GM18873 (cell line): ENCODE measurements at regions not wholly inside any gene's neighbourhood (a gene's known extent, or its start where the extent isn't known, plus 50 kb on each side); places are given as distances from the start of the nearest gene placed in this dataset.

ENCODE experiments used
- ATAC-seq: cut with Tn5 transposase; IDR thresholded peaks from one replicate; pipeline ENCODE4 v1.9.1; 2021; ENCODE audit warnings: mild to moderate bottlenecking, moderate library complexity, moderate number of reproducible peaks; ENCODE audit not compliant: unreplicated experiment, low FRiP score

DNA sequence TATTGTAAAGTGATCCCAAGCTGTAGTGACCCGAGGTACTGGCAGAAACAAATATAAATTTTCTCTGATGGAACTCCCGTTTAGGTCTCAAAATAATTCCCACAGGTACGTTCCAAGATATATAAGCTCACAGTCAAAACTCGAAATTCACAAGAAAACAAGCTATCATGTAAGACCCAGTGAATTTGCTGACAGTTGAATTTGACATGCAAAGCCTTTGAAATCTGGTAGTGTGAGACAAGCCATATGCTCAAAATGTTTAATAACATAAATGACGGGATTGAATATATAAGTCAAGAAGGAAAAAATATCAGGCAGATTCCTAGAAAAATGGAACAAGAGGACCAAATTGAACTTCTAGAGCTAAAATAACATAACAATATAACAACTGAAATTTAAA is 252.8 kb downstream of the TMA16 start:
- ATAC-seq, result no peak

GRCh38 chr4:163747886-163748285 is 253.4 kb downstream of the TMA16 start:
- ATAC-seq, result no peak

DNA sequence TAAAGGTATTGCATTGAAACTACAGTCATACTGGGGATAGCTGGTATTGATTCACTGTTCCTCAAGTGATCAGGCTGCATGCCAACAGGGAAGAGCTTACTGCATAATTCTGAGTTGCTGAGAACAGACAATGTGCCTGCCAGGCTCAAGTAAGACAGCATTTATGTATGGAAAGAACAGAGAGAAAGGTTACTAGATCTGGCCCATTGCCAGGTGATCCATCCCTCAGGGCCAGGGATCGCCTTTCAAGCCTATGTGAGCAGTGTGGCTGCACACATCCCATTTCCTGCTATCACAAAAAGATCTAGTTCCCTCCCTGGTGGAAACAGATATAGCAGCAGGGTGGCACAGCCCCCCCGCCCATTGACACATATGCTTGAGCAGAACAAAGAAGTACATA is 254.0 kb downstream of the TMA16 start:
- no peak for ATAC-seq

- peak; percentile 54 for ATAC-seq
These were observed 260.5 kb downstream of the TMA16 start for GRCh38 chr4:163755013-163755412.

DNA sequence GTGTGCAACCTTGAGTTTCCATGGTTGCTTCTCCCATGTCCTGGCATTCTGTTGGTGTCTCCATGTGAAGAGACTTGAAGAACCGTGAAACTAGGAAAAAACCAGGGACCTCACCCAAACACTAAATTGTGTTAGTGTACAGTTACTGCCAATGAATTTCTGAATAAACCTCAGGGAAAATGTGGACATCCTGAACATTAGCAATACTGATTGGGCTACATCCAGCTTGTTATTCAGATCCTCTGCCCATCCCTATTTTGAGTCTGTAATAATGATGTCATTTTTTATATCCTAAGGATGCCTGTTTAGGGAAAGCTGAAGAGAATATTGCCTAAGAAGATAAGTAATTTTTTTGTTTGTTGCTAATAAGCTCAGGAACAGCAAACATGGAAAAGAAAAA is 262.7 kb downstream of the TMA16 start:
- no peak for ATAC-seq

GRCh38 chr4:163758032-163758431 is 263.5 kb downstream of the TMA16 start:
- ATAC-seq, result no peak

DNA sequence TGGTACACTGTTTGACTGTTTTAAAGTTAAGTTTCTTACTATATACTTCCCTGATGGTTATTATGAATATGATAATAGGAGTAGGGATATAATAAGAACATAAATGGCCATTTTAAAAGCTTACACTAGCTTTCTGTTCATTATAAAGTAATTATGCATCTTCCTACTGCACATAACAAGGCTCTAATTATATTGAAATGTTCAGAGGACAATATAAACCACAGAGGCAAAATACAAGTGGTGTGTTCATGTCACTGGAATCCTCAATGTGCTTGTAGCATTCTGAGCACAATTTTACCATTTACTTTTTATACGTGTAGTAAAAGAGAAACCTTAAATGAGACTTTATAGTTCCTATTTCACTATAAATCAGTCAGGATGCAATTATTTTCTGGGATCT is 268.3 kb downstream of the TMA16 start:
- ATAC-seq, result no peak

- ATAC-seq, result no peak
These were observed 270.1 kb downstream of the TMA16 start for GRCh38 chr4:163764569-163764968.

GRCh38 chr4:163768014-163768413 is 273.5 kb downstream of the TMA16 start:
- no peak for ATAC-seq

- no peak for ATAC-seq
These were observed 277.7 kb downstream of the TMA16 start for GRCh38 chr4:163772238-163772637.

- no peak for ATAC-seq
These were observed 279.4 kb downstream of the TMA16 start for GRCh38 chr4:163773940-163774339.

GRCh38 chr4:163776957-163777356 is 282.5 kb downstream of the TMA16 start:
- ATAC-seq, result no peak

DNA sequence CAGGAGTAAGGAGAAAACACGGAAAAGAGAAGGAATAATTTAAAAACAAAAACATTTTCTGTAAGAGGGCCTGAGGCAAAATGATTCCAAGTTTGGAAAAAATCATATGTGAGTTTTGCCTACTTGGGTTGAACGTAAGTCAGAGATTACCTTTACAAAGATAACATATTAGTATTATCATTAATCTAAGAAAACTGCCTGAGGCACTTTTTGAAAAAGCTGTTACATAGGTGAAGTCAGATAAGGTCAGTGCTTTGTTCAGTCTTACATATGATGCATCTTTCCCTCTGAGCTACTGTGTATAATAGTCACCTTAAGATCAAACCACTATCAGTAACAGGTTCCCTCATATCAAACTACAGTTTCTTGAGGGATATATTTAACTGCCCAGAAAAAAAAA is 287.2 kb downstream of the TMA16 start:
- no peak for ATAC-seq

DNA sequence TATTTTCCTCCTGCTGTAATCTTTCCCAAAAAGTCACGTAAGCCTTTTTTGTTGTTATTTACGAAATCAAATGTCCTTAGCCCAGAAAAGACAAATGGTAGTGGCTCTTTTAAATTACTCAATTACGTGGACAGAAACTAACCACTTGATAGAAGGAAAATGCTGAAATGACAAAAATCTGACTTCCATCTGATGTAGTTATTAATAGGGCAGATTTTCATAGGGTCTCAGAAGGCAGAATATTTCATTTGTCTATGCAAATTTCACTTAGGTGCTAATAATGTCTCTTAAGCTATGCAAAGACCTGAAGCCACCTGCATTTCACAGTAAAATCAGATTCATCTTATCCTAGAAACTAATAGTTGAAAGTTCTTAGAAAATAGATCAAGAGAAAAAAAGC is 295.7 kb downstream of the TMA16 start:
- no peak for ATAC-seq

GRCh38 chr4:163795885-163796284 is 301.4 kb downstream of the TMA16 start:
- ATAC-seq, result no peak

GRCh38 chr4:163804001-163804400 is 309.5 kb downstream of the TMA16 start:
- ATAC-seq, result no peak

DNA sequence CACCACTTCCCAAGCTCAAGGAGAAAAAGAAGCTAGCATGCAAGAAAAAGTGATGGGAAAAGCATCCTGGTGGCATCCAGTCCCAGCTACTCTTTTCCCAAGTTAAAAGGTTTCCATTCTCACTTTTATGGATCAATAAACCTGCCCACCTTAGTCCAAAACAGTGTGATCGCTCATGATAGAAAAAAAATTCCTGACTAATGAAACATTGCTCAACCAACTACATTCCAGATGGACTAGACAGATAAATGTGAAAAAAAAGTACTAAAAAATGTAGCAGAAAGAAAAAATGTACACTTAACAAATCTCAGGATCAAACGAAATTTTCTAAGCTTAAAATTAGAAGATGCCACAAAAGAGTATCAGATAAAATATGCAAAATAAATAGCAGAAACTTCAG is 312.2 kb downstream of the TMA16 start:
- no peak for ATAC-seq

DNA sequence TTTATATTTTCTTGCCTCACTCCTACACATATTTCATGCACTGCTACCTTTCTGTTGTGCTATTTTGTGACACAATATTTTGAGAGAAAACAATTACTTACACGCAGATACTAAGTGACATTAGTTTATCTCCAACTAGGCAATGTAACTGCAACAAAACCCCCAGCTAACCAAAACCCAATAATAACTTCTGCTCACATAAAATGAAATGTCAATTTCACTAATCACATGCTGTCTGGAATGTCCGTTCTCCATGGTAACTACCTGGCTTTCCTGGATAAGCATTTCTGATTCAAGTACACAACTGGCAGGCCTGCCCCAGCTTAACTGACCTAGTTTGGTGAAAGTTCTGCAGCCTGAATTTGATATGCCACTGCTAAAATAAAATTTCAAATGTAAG is 313.5 kb downstream of the TMA16 start:
- ATAC-seq, result no peak

- peak; percentile 73 for ATAC-seq
These were observed 316.3 kb downstream of the TMA16 start for GRCh38 chr4:163810755-163811154.

DNA sequence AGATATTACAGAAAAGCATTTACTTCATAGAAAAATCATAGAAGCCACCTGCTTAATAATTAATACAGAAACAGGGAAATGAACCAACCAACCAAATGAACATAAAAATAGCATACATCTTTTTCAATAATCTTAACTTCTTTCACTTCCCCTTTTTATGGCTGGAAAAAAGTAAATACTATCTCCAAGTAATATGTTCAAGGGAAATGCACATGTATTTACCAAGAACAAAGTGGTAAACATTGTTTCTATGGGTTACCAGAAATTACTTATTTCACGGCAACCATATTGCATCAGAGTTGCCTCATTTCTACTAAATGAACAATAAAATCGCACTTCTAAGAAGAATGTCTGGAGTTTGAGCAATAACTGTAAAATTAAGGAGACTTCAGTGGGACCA is 321.3 kb downstream of the TMA16 start:
- peak; percentile 77 for ATAC-seq

- ATAC-seq, result no peak
These were observed 322.0 kb downstream of the TMA16 start for GRCh38 chr4:163816494-163816893.

DNA sequence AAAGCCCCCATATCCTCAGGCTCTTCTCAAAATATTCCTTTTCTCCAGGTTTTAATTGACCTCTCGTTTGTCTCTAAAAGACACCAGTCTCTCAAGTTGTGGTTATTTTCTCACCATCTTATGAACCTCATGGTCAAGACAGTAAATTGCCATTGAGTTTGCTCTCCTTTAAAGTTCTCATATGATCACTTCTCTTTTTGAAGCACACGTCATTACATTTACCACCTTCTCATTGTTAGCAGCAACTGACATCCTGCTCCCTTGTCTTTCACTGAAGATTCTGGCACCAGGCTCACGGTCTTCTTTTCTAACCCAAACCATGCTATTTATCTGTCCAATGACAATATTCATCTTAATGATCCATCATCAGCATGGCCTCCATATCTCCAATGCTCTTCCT is 324.2 kb downstream of the TMA16 start:
- no peak for ATAC-seq

GRCh38 chr4:163833669-163834068 is 339.2 kb downstream of the TMA16 start:
- ATAC-seq, result no peak
